ENCODE measurements at regions not wholly inside any gene's neighbourhood (a gene's known extent, or its start where the extent isn't known, plus 50 kb on each side); places are given as distances from the start of the nearest gene placed in this dataset.
"Not testable (repeated sequence)": the region's sequence is repeated elsewhere in the genome, so short reads cannot be mapped to it uniquely, and the experiment has no call there.

DNA sequence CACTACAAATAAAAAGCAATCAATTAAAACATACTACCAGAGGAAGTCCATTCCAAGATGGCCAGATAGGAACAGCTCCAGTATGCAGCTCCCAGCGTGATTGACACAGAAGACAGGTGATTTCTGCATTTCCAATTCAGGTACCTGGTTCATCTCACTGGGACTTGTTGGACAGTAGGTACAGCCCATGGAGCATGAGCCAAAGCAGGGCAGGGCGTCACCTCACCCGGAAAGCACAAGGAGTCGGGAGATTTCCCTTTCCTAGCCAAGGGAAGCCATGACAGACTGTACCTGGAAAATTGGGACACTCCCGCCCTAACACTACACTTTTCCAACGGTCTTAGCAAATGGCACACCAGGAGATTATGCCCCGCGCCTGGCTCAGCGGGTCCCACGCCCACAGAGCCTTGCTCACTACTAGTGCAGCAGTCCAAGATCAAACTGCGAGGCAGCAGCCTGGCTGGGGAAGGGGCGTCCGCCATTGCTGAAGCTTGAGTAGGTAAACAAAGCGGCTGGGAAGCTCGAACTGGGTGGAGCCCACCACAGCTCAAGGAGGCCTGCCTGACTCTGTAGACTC is 106.0 kb downstream of the BUD13 start:
- DNase-seq, result not testable (repeated sequence)

DNA sequence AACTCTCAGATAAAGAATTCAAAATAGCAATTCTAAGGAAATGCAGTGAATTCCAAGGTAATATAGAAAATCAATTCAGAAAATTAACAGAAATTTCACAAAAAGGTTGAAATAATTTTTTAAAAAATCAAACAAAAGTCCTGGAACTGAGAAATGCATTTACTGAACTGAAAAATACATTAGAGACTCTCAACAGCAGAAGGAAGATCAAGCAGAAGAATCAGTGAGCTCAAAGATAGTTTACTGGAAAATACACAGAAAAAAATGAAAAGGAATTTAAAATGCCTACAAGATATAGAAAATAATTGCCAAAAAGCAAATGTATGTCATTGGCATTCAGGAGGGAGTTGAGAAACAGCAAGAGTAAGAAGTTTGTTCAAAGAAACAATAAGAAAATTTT is 107.3 kb downstream of the BUD13 start:
- no peak for DNase-seq

DNA sequence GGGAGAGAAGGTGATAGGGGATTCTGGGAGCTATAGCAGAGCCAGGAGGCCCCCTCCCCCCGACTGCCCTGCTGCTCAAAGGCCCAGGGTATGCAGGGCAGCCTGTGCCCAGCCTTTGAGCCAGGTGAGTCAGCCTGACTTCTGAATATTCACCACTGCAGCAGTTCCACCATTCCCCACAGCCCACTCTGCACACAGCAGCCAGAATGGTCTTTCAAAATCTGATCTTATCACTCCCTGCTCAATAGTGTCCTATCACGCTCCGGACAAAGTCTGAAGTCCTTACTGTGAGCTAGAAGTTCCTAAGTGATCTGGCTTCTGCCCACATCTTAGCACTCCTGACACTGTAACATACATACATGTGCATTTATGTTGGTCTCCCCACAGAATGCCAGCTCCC is 111.7 kb downstream of the BUD13 start:
- no peak for DNase-seq

DNA sequence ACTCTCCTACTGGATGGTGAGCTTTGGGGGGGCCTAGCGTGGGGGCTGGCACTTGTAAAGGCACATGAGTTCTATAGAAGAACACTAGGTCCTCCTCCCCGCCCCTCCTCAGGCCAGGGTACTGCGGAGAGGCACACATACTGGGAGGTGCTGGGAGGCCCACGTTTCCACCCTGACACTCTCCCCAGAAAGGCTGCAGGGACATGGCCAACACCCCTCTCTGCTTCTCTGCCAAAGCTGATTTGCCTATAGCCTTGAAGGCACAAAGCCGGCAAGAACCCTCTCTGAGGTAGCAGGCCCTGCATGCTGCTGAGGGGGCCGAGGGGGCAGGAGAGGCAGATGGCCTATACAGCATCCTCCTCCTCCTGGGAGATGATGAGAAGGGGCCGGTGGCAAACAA is 112.8 kb downstream of the BUD13 start:
- no peak for DNase-seq

DNA sequence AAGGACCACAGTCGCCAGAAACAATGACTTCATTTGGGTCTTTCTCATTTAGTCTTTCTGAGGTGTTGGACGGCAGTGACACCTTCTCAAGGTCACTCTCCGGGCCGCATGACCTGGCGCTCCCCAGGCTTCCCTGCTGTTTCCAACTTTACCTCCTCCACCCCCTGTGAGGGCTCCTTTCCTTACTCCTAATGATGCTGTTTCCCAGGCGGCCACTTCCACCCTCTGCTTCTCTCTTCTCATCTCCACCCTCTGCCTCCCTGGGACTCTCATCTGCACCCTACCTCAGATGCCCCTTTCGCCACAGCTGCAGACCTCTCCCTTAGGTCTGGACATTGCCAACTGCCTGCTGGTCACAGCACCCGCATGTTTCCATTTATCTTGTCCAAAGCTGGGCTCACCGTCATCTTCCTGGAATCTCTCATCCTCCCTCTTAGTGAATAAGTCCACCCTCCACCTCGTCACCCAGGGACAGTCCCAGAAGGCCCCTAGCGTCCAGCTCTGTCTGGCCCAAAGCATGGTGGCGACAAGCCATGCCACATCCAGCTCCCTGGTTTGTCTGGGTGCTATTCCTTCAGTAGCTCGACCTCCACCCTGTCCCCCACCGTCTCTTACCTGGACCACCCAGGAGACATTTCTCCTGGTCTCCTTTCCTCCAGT is 113.8 kb downstream of the BUD13 start:
- DNase-seq, result no peak

DNA sequence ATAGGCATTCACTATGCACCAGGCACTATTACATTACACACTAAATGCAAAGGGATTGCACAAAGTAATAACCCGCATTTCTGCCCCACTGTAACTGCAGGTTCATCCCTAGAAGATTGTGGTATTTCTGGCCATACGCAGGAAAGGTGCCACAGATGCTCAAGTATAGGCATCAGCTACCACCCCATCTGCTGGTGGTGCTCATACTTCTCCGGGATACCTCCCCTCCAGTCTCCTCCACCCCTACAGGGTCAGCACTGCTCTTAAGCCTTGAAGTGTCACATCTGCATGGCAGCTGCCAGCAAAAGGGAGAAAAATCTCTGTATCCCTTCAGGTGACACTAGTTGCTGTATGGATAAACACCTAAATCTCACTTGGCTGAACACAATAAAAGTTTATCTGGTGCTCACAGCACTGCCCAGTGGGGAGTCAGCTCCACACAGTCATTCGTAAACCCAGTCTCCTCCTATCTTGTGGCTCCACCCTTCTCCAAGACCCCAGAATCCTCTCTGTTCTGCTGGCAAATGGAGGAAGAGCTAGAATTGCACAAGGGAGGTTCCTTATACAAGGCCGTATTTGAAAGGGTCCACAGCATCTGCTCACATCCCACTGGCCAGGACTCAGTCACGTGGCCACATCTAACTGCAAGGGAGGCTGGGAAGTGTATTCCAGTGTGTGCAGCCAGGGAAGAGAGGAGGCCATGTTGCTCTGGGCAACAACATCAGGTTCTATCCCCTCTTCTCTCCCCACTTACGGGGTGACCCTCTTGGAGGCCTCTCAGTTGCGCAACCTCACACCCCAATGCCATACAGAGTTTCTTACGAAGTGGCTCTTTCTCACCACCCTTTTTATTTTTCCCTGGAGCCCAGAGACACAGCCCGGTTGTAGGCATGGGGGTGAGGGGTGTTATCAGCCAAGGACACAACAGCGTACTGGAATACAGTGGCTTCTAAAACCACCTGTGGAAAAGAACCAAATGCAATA is 114.7 kb downstream of the BUD13 start:
- no peak for DNase-seq

DNA sequence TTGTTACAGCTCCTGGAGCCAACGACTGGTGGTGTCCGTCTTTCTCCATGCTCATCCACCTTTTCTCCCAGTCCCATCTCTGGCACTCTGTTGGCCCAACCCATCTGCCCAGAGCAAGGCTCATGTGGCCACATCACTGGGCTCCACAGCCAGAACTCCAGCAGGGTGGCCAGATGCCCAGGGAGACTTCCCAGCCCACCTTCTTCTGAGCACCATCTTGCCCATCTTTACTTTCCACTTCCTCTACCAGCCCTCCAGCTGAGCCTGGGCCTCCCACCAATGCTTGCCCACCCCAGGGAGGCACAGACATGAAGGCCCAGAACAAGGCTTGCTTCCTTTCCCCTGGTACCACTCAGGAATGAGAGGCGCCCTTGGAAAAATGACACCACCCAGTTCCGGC is 116.8 kb downstream of the BUD13 start:
- no peak for DNase-seq

DNA sequence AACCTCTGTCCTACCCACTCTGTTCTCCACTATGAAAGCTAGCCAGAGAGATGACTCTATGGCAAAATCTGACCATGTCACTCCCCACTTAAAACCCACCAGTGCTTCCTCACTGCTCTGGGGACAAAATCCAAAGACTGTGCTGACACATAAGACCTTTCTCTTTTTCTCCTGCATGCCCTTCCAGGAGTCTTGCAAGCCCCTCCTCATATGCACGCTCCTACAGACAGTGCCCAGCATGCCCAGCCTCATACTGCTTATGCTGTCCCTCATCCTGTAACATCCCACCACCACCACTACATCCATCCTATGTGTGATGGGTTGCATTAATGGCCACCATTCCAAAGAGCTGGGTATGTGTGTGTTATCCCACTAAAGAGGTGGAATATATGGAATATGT is 118.3 kb downstream of the BUD13 start:
- no peak for DNase-seq

DNA sequence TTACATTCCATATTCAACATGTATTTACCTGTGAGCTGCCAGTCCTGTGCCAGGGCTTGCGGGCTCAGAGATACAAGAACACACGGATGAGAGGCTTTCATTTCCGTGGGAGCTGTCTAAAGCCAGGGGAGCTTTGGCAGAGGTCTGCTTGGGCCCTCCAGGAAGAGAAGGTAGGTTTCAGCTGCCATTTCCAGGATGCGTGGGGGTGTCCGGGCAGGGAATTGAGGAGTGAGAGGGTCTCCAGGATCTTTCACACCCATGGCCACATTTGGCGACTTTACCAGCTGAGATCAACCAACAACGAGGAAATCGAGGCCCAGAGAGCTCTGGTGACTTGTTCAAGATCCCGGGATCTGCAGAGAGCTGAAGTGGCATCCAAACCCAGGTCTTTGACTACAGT is 119.6 kb downstream of the BUD13 start:
- DNase-seq, result no peak

DNA sequence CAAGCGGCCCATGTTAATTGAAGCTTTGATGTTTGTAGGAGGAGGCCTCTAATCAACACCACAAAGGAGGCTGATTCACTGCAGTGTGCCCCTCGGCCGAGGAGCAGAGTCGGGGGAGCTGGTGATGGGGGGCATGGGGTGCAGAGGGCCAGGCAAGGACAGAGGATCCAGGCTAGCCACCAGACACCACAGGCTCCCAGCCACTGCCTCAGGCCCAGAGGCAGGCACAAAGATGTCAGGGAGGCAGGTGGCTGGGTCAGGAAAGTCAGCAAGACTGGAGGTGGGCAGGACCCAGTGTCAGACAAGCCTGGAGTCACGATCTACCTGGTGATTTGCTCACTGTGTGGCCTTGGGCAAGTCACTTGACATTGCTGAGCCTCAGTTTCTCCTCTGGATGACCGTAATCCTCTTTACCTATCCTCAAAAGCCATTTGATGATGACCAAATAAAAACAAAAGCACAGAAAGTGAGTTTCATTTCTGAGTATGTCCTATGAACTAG is 121.0 kb downstream of the BUD13 start:
- DNase-seq, result no peak

DNA sequence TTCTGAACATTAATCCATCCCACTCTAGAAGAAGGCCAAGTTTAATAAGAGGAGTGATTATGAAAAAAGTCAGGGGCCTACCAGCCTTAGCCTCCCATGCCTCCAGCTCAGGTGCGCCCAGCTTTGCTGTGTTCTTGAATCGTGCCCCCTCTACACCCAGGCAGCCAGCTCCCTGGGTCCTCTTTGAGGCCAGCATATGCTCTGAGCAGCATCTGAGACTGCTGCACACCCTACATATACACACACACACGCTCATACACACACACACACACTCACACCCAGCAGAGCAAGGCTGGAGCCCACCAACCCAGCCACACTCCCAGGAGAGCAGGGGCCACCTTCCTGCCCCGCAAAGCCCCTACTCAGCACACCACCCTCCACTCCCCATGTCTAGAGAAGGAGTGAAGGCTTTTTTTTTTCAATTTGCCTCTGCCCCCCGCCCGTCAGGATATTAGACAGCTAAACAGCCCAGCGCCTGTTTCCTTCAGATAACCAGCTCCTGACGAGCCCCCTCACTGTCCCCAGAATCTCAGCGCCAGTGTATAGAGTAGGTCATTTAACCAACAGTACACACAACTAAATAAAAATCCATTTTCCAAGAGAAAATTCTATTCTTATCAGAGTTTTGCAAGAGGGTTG is 121.6 kb downstream of the BUD13 start:
- DNase-seq, result no peak

DNA sequence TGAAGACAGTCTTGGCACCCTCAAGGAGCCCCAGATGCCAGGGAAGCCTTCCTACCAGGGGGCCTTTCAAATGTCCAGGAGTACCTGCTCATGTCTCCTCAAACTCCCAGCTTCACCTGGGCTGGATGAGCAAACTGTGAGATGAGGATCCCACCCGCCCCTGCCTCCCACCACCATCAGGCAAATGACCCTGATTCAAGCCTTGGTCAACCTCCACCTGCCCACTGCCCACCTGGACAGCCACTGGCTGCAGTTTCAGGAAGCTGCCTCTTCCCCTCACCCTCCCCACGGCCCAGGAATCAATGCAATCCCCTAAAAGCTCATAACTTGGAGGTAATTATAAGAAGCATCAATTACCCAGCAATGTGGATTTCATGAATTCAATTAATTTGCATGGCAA is 122.7 kb downstream of the BUD13 start:
- no peak for DNase-seq

DNA sequence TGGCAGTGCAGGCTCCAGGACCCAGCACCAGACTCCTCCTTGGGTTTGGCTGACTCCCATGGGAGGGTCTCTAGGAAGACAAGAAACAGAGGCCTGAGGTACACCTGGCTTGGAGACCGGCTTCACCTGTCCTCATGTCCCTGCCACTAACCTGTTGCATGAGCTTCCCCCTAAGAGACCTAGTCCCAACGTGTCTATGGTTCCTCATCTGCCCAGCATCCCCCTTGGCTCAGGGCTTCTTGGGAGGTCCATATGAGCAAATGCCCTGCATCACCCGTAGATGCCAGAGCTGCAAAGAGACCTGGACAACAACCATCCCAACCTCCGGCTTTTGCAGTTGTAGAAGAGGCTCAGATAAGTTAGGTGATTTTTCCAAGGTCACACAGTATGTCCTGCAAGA is 123.5 kb downstream of the BUD13 start:
- no peak for DNase-seq

DNA sequence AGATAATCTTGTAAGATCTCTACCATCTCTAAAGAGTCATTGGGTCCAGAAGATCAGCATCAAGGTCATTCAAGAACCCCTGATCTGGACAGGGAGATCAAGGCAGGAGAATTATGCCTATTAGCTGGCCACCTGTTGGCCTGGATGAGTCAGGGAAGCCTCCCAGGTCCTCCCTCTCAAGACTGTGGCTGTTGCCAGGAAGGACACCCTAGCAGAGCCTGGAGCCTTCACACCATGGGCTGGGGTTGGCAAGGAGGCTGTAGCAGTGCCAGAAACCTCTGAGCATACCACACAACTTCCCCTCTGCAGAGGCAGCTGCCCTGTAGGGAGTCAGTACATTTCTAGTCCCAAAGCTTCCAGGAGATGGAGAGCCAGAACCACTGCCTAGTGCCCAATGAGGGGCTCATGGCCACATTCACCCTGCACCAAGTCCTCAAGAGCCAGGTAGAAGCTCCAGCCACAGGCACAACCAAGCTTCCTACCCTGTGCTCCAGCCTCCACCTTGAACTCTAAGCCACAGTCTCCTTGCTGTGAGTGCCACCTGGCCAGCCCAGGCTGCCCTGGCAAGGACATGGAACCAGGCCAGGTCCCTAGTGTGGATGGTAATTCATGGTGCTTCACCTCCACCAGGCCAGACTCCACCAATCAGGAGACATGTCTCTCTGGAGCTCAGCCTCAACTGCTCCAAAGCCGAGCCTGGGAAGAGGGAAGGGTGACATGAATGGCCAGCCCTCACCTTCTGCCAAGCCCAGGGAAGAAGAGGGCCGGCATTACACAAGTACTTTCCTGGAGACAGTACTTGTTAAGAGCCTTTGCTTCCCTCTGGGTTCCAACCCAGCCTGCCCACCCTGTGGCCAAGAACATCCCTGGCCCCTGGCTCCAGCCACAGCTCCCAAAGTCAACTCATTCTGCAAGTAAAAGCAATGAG is 124.3 kb downstream of the BUD13 start:
- no peak for DNase-seq

DNA sequence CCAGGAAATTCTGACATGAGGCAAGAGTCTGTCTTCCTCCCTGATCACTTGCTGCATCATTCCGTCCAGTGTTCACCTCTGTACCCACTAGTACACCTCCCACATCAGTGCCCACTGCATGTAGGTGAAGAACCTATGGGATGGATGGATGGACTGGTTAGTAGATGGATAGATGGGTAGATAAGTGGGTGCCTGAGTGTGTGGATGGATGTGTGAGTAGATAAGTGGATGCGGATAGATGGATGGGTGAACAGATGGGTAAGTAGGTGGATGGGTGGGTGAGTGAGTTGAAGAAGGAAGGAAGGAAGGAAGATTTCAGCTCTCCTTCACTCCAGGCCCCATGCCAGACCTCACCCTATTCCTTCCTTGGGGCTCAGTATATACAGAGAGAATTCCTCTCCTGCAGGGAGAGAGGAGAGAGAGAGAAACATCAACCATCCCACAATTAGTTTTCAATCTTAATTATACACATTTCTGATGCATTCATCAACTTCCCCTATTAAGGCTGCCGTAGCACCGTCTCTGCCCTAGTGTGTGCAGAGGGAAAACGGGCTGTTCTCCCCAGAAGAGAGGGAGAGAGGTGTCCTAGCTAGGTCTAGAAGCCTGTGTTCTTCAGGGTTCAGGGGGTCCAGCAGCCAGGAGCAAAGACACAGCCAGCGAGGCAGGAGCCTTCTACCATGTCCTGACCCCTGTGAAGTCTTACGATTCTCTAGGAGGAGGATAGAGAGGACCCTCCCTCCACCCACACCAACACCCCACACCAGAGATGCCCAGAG is 125.3 kb downstream of the BUD13 start:
- no peak for DNase-seq

DNA sequence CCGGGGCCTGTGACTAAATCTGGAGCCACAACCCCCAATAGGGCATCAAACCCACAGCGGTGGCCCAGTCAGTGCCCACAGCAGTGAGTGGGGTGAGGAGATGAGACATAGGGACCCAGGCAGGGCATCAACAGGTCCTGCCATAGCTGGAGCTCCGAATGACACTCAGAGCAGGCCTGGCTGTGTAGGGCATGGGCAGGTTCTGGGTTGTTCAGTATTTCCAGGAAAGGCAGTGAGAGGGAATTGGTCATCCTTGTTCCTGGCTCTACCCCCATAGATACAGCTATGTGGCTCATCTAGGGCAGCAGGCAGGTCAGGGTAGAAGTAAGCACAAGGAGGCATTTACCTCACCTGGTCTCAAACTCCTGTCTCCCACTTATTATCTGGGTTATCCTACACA is 126.6 kb downstream of the BUD13 start:
- no peak for DNase-seq

DNA sequence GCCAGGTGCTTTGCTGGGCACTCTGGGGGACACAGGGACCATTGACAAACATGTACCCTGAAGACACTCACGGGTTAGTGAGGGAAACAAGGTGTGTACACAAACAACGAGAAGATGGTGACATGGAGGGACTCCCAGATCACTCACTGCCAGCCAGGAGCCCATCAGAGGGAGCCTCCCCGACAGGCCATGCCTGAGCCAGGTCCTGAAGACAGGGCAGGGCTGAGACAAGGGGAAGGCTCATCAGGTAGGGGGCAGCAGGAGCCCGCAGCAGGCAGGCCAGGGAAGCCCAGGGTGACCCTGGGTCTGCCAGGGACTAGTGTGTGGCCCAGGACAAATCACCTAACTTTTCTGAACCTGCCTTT is 127.9 kb downstream of the BUD13 start:
- DNase-seq, result no peak

DNA sequence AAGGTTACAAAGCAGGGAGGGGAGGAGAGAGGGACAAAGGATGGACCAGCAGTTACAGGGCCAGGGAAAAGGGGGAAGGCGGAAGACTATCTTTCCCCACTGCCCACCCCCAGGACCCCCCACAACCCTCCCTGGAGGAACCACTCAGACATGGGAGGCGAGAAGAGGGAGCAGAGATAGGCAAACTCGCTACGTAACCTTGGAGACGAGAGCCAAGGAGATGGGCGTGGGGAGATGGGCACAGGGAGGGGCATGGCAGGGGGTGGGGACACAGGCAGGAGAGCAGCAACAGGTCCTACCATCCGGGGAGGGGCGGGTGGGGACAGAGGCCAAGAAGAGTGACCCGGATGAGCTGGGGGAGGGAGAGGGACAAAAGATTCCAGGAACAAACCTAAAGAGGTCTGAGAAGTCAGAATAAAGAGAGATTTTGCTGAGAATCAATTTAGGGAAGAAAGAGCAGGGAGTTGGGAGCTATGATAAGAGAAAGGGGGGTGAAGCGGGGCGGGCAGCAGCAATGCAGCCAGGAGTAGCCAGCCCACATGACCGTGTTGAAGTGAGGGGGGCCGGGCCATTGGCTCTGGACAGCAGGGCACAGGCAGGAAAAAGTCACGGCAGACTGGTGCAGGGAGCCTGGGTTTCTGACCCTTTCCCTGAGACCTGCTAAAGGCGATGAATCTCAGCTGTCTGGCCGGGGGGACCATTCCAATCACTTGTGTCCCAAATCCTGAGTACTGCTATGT is 128.4 kb downstream of the BUD13 start:
- no peak for DNase-seq

DNA sequence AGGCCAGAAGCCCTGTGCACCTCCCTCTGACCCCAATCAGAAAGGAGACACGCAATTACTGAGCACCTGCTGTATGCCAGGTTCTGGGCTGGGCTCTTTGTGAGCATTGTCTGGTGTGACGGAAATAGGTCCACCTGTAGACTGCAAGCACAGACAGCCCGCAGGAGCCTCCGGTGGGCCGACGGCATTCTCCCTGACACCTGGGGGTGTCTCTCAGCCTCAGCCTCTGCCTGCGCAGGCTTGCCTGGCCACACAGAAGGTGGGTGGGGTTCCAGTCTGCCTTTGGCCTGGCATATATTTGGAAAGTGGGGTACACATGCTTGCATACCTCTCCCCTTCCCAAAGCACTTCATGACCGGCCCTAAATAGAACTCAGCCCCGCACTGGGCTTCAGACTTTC is 129.3 kb downstream of the BUD13 start:
- no peak for DNase-seq

DNA sequence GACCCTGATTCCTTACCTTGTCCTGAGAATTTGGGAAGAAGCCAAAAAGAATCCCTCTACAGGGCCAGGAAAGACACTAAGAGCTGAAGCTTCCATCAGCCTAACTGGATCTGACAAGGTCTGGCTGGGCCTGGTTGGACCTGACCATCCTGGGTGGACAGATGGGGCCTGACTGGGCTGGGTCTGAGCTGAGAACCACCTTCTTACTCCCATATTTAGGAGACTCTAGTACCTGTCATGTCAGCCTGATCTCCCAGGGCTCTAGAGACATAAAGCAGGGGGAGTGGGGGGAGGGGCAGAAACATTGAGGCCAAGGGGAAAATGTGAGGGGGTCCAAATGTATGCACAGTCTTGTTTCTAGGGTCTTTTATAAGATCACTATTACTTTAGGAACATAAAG is 129.9 kb downstream of the BUD13 start:
- no peak for DNase-seq

DNA sequence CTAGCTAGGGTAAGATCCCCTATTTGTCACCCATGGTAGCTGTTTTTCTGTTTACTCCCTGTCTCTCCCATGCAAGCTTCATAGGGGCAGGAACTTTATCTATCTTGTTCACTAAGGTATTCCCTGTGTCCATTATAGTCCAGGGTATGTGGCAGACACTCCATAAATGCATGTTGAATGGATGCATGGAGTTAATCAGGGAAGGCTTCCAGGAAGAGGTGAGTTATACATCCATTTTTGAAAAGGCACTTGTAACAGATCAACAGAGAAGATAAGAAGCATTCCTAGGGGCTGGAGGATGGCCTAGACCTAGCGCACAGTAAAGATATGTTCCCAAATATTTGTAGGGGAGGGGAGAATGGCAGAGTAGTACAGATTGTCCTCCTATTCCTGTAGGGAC is 130.3 kb downstream of the BUD13 start:
- DNase-seq, result no peak

All from inflammatory macrophage treated with lipopolysaccharide for 4 hours (primary cell).